GM12878 (cell line): ENCODE measurements at regions not wholly inside any gene's neighbourhood (a gene's known extent, or its start where the extent isn't known, plus 50 kb on each side); places are given as distances from the start of the nearest gene placed in this dataset.

ENCODE experiments used
- EP300 ChIP-seq, 2 experiments: fragments of 150-350 bp in 1 of 2; IDR thresholded peaks; 2 replicates each; pipeline ENCODE4 v1.6.1; 2011 to 2012; ENCODE audit warnings: low read depth in 2 of 2, low read length in 2 of 2, borderline replicate concordance in 1 of 2, improper control_type of control experiment in 1 of 2, inconsistent platforms in 1 of 2; ENCODE audit not compliant: control insufficient read depth in 1 of 2
- KDM1A ChIP-seq: fragments of 200-600 bp; sonication (generic); IDR thresholded peaks from 2 replicates; pipeline ENCODE4 v1.6.1; 2016; ENCODE audit warnings: borderline replicate concordance
- NRF1 ChIP-seq: conservative IDR thresholded peaks from 2 replicates; pipeline ENCODE4 v1.6.1; 2011; ENCODE audit warnings: mild to moderate bottlenecking, low read depth, low read length, improper control_type of control experiment
- POLR2A ChIP-seq: IDR thresholded peaks from 2 replicates; pipeline ENCODE4 v1.6.1; 2011; ENCODE audit warnings: low read depth, mild to moderate bottlenecking, low read length
- POLR2AphosphoS5 ChIP-seq: IDR thresholded peaks from 2 replicates; pipeline ENCODE4 v1.6.1; 2011; ENCODE audit warnings: mild to moderate bottlenecking, low read length, inconsistent platforms
- RAD21 ChIP-seq: IDR thresholded peaks from 2 replicates; pipeline ENCODE4 v1.6.1; 2011; ENCODE audit warnings: mild to moderate bottlenecking, low read depth, low read length, moderate library complexity; ENCODE audit not compliant: insufficient read depth
- RCOR1 ChIP-seq: conservative IDR thresholded peaks from 2 replicates; pipeline ENCODE4 v1.6.1; 2012; ENCODE audit warnings: low read depth, low read length, improper control_type of control experiment
- RELA ChIP-seq: fragments of 450-650 bp; IDR thresholded peaks from 2 replicates; pipeline ENCODE4 v1.8.0; 2014; ENCODE audit warnings: borderline replicate concordance; ENCODE audit not compliant: partially characterized antibody
- SIN3A ChIP-seq: IDR thresholded peaks from 2 replicates; pipeline ENCODE4 v1.6.1; 2012; ENCODE audit warnings: low read depth, low read length, improper control_type of control experiment
- SMARCA5 ChIP-seq: fragments of 450-650 bp; IDR thresholded peaks from 2 replicates; pipeline ENCODE4 v1.6.1; 2017; ENCODE audit warnings: mild to moderate bottlenecking
- TCF7 ChIP-seq: IDR thresholded peaks from 2 replicates; pipeline ENCODE4 v1.6.1; 2014; ENCODE audit warnings: antibody characterized with exemption, borderline replicate concordance
- TF ChIP-seq, protein P1 (sequence below), 3 experiments: IDR thresholded peaks in 2 of 3; conservative IDR thresholded peaks in 1 of 3; 2 replicates each; pipeline ENCODE4 v1.5.1; 2011; ENCODE audit warnings: low read depth in 3 of 3, low read length in 3 of 3, mild to moderate bottlenecking in 3 of 3, control low read depth in 2 of 3, moderate library complexity in 2 of 3, inconsistent platforms in 1 of 3, mixed read lengths in 1 of 3; ENCODE audit not compliant: control insufficient read depth in 2 of 3, insufficient read depth in 1 of 3; ENCODE audit errors: extremely low read depth in 1 of 3
- TF ChIP-seq, protein P2 (sequence below): IDR thresholded peaks from 2 replicates; pipeline ENCODE4 v1.6.1; 2012; ENCODE audit warnings: low read depth, low read length, improper control_type of control experiment

DNA sequence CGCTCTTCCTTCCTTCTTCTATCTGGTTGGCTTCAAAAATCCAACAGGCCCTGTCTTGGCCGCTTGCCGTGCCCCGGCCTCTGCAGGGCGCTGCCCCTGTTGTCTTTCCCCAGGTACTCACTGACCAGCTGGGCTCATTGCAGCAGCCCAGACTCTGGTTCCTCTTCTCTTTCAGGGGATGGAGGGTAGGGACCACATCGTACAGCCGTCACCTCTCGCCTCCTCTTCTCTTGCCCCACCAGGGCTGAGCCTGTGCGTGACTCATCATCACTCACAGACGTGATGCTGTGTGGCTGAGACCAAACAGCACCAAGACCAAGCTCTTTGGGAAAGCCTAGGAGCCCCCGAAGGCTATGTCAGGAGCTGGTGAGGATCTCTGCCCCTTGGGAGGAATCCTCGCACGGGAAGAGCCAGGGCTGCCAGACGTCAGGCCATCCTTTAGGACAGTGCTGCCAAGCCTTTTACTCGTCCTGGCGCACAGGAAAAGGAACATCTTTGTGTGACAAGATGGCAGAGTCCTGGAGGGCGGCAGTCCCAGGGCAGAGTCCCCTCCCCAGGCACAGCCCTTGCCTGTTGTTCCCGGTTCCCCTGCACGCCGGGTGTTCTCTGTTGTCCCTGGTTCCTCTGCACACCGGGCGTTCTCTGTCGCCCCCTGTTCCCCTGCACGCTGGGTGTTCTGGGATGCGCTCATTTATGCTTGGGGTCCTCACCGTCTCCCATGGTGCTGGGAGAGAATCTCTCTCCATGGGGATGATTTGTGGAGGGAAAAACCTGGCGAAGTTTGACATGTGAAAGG, 188.5 kb upstream of the SHH start:
- TF ChIP-seq POLR2A (no peak), RAD21 (no peak), RCOR1 (no peak), POLR2AphosphoS5 (no peak), RELA (no peak), SIN3A (no peak), NRF1 (no peak), EP300 (IDR thresholded peaks at IDR 0.05; ENCODE audit: borderline replicate concordance in 1 of 2, control insufficient read depth in 1 of 2, low read depth in 2 of 2, low read length in 2 of 2) (no peak), KDM1A (no peak), TCF7 (no peak), SMARCA5 (no peak)
- TF ChIP-seq, protein P1, sequence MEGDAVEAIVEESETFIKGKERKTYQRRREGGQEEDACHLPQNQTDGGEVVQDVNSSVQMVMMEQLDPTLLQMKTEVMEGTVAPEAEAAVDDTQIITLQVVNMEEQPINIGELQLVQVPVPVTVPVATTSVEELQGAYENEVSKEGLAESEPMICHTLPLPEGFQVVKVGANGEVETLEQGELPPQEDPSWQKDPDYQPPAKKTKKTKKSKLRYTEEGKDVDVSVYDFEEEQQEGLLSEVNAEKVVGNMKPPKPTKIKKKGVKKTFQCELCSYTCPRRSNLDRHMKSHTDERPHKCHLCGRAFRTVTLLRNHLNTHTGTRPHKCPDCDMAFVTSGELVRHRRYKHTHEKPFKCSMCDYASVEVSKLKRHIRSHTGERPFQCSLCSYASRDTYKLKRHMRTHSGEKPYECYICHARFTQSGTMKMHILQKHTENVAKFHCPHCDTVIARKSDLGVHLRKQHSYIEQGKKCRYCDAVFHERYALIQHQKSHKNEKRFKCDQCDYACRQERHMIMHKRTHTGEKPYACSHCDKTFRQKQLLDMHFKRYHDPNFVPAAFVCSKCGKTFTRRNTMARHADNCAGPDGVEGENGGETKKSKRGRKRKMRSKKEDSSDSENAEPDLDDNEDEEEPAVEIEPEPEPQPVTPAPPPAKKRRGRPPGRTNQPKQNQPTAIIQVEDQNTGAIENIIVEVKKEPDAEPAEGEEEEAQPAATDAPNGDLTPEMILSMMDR (IDR thresholded peaks at IDR 0.05 in 2 of 3, conservative IDR thresholded peaks at IDR 0.05 in 1 of 3; ENCODE audit: control insufficient read depth in 2 of 3, extremely low read depth in 1 of 3, insufficient read depth in 1 of 3, low read depth in 3 of 3, low read length in 3 of 3), result no peak
- TF ChIP-seq, protein P2, sequence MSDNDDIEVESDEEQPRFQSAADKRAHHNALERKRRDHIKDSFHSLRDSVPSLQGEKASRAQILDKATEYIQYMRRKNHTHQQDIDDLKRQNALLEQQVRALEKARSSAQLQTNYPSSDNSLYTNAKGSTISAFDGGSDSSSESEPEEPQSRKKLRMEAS, result no peak
